GM18502 (cell line): ENCODE measurements at regions not wholly inside any gene's neighbourhood (a gene's known extent, or its start where the extent isn't known, plus 50 kb on each side); places are given as distances from the start of the nearest gene placed in this dataset.

Experiments
- ATAC-seq: cut with Tn5 transposase; IDR thresholded peaks from one replicate; pipeline ENCODE4 v1.9.1; 2021; ENCODE audit warnings: mild to moderate bottlenecking; ENCODE audit not compliant: unreplicated experiment, poor library complexity

GRCh38 chr2:44825702-44826101 is 115.8 kb upstream of the SIX3 start:
- peak; percentile 44 for ATAC-seq

- no peak for ATAC-seq
Measured at GRCh38 chr2:44826601-44827000, 114.9 kb upstream of the SIX3 start.

DNA sequence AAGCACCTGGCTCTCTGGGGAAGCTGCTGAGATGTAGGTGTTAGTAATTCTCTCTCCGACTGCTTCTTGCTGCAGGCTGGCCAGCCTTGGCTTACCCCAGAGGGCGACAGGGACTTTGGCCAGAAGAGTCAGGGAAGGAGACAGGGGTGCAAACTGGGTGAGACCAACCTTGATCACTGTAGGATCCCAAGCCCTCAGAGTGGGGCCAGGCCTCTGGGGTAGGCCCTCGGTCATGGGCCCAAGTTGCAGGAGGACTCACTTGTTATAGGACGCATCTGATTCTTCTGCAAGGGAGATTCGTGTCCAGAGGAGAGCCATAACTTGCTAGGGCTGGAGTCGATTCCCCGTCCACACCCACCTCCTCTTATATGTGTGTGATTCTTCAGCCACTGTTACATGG is 111.7 kb upstream of the SIX3 start:
- no peak for ATAC-seq

DNA sequence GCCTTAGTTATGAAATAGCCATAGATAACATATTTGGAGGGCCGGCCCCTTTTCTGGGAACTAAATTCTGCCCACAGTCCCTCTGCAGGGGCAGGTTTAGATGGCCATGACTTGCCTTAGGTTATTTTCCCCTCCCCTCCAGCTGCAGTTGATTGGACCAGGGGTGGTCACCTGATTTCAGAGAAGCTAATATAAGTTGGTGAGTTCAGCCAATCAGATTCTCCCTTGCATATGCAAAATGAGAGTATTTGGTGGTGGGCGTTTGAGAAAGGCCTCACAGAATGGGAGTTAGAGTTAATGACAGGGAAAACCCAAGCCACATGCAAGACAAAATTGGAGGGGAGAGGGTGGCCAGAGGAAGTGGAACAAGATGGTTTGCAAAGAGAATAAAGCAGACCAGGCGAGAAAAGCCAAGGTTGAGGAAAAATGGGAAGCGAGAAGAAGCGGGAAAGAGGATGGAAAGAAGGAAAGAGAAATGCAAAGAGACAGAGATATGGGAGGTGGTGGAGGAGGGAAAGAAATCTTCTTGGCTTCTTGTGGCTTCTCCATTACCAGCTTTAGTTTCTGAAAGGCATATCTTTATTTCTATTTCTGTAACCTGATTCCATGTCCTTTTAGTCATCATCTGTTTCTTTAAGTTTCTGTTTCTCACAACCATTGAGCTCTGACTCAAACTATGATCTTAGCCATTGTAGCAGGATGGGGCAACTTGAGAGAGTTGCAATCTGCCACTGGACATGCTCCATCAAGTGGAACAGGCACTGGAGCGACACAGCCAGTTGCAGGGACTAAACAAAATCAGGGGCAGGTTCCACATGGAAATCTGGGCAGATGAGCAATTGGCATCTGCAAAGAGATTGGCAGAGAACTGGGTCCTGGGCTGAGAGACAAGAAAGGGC is 108.1 kb upstream of the SIX3 start:
- peak; percentile 67 for ATAC-seq

- no peak for ATAC-seq
Measured at GRCh38 chr2:44834656-44835055, 106.8 kb upstream of the SIX3 start.

DNA sequence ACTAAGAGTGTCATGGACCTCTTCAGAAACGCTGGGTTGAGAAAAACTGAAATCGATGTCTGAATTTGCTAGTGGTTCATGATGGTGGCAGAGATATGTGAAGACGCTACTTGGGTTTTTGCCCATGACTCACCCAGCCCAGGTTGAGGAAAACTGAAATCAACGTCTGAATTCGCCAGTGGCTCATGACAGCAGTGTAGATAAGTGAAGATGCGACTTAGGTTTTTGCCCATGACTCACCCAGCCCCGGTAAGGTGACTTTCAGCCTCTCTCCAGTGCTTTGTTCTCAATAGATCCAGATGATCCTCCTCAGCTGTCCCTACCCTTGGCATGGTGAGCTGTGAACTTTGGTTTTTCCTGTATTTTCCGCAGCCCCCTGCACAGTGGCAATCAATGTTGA is 105.3 kb upstream of the SIX3 start:
- ATAC-seq, result peak; percentile 45

DNA sequence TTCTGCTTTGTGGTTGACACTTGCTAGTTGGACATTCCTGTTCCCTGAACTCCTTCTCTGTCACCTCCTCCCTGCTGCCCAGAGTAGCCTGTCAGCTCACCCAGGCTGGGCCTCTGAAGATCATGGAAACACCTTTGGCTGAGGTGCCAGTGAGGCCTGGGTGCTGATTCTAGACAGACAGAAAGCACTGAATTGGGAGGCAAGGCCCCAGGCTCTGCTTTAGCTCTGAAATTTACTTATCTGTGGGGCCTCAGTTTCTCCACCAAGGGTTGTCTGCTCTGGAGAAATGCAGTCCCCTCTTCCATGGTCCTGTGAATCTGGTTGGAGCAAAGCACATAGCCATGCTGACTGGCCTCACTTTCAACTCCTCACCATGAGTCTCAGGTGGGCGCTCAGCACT is 104.6 kb upstream of the SIX3 start:
- ATAC-seq, result no peak

- no peak for ATAC-seq
Measured at GRCh38 chr2:44838116-44838790, 103.2 kb upstream of the SIX3 start.

DNA sequence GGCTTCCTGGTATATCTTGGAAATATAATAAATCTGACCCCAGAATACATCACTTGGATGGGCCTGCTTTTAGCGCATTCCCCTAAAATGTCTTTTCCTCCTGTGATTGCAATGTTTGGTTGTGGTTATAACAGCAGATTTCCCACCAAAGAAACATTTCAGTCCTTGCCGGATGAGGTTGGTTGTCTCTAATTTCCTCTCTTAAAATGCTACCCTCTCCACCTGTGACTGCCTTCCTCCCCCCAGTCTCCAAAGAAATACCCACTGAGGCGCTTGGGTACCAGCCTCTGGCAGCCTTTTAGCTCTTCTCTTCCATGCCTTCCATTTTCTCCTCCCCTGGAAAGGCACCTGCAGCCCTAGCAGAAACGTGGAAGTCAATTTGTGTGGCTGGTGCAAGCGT is 102.1 kb upstream of the SIX3 start:
- ATAC-seq, result no peak

DNA sequence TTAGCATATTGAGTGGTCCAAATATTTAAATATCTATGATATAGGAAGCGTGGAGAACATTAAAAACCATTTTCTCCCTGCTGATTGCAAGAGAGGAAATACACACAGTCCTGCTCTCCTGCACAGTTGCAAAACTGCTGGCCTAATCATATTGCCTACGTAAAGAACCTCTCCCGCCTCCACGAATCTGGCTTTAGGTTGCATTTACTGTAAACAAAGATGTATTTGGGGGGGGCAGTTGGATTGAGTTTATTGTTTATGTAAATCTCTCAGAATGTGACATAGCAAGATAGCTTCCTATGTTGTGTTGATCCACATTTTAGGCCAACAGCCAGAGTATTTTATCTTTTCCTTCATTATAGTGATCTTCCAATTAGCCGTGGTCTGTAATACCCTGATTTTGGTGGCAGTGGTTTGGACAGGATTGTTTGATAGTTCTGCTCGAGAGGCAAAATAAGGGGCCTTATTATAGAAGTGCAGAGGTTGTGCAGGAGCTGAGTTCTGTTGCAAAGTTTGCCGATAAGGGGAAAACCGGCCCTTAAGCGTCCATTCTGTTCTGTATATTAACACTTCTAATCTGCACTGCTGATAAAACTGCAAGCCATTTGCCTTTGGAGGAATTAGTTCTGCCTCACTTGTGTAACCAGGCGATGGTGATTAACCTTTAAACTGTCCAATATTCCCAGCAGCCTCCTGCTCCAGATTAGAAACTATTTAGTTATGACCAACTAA is 101.6 kb upstream of the SIX3 start:
- ATAC-seq, result no peak

DNA sequence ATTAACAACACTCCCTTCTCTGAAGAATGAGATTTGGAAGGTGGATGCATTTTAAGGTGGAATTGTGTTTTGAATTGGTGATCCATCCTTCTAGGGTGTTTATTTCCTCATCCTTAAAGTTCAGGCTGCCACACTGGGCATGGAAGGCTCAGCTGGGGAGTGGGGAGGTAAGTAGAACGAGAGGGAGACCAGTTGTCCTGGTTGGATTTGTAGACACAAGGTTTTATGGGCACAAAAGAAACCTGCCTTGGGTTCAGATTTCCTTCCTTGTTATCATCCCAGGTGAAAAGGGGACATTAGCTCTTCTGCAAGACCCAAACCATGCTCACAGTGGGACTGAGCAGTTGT is 101.0 kb upstream of the SIX3 start:
- ATAC-seq, result no peak

DNA sequence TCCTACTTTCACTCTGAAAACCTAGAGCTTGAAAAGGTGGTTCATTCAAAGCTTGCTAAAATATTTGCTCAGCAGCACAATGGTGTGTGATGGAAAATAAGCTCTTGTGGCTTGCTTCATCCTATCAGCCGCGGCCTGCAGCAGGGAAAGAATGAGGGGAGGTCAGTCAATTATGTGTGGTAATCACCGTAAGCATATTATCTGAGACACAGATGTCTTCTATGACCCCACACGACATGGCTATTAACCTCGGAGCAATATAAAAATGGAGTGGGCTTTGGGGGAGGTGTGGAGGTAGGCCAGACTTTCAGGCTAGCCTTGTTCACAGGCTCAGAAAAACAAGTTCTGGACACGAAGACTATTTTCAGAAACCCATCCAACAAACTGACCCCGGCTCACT is 98.4 kb upstream of the SIX3 start:
- no peak for ATAC-seq

- ATAC-seq, result no peak
Measured at GRCh38 chr2:44843641-44844310, 97.7 kb upstream of the SIX3 start.

DNA sequence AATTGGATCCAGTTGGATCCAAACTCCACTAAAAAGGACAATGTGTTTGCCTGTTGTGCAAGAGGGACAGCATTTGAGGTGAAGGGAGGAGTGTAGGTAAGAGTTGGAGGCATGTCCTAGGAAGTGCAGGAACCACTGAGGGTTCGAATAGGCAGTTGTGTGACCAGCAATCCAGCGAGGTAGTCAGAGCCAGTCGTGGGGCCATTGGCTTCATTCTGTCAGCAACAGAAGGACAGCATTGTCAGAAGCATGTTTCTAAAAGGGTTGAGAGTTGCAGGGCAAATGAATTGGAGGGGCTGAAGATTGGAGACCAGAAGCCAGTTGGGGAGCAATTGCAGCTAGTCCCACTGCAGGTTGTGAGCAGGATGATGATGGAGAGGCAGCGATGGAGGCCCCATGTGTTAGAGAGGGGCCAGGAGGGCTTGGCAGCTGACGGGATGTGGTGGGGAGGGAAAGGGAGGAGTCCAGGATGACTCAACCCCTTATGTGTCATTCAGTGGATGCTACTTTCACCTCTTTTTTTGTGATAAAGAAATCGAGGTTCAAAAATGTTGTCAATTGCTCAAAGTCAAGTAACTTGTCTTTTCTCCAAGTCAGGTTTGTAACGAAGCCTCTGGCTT is 96.7 kb upstream of the SIX3 start:
- no peak for ATAC-seq

DNA sequence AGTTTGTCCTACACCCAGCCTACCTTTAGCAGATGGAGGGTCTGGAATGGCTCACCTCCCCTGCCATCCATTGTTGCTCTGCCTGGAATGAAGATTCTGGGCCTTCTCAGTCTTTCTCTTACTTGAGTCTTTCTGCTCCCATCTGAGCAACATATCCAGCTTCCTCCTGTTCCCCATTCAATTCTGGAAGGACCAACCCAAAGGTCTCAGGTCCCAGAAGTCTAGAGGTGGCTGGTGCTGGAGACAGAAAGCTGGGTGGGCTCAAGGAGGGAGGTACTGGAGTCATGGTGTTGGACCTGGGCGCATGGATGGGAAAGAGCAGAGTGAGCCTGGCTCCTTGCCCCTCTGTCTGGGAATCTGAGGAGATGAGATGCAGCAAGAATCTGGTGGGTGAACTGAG is 93.5 kb upstream of the SIX3 start:
- ATAC-seq, result no peak

- ATAC-seq, result no peak
Measured at GRCh38 chr2:44850016-44850415, 91.5 kb upstream of the SIX3 start.

GRCh38 chr2:44851518-44851917 is 90.0 kb upstream of the SIX3 start:
- ATAC-seq, result no peak

- ATAC-seq, result no peak
Measured at GRCh38 chr2:44852594-44852993, 88.9 kb upstream of the SIX3 start.

DNA sequence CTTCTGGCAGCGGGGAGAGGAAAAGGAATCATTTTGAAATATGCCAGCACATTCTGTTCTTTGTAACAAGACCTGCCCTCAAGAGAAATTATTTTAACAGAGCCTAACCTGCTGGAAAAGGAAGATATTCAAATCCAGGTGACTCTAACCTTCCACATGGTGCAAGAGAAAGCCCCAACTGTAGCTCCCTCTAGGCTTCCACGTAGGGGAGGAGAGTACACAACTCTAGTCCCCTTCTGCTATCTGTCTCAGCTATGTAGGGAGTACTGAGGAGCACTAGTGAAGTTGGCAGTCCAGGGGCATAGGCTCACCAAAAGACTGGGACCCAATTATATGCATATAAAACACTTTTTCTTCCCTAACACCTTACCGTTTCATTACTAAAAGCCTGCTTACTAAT is 82.2 kb upstream of the SIX3 start:
- ATAC-seq, result no peak

- no peak for ATAC-seq
Measured at GRCh38 chr2:44866152-44866551, 75.3 kb upstream of the SIX3 start.
